HG03108 (cell line): ENCODE measurements at regions not wholly inside any gene's neighbourhood (a gene's known extent, or its start where the extent isn't known, plus 50 kb on each side); places are given as distances from the start of the nearest gene placed in this dataset.
"Not testable (repeated sequence)": the region's sequence is repeated elsewhere in the genome, so short reads cannot be mapped to it uniquely, and the experiment has no call there.

Experiments used
- ATAC-seq: cut with Tn5 transposase; IDR thresholded peaks from one replicate; pipeline ENCODE4 v1.9.1; 2021; ENCODE audit warnings: moderate library complexity; ENCODE audit not compliant: unreplicated experiment

- ATAC-seq: no peak
Measured at GRCh38 chr21:35622612-35623011, 437.7 kb downstream of the SETD4 start.

GRCh38 chr21:35619184-35619583, 441.1 kb downstream of the SETD4 start:
- no peak for ATAC-seq

- ATAC-seq: no peak
Measured at GRCh38 chr21:35617491-35617890, 442.8 kb downstream of the SETD4 start.

GRCh38 chr21:35616090-35616489, 444.2 kb downstream of the SETD4 start:
- no peak for ATAC-seq

- no peak for ATAC-seq
Measured at GRCh38 chr21:35615325-35615724, 445.0 kb downstream of the SETD4 start.

GRCh38 chr21:35614396-35614921, 445.9 kb downstream of the SETD4 start:
- no peak for ATAC-seq

GRCh38 chr21:35611708-35612132, 448.6 kb downstream of the SETD4 start:
- ATAC-seq: no peak

- no peak for ATAC-seq
Measured at GRCh38 chr21:35609263-35609662, 451.1 kb downstream of the SETD4 start.

GRCh38 chr21:35607406-35607805, 452.9 kb downstream of the SETD4 start:
- ATAC-seq: no peak

- ATAC-seq: no peak
Measured at GRCh38 chr21:35606578-35606977, 453.7 kb downstream of the SETD4 start.

GRCh38 chr21:35606146-35606545, 454.2 kb downstream of the SETD4 start:
- no peak for ATAC-seq

- ATAC-seq: no peak
Measured at GRCh38 chr21:35603494-35603893, 456.8 kb downstream of the SETD4 start.

GRCh38 chr21:35602811-35603362, 457.4 kb downstream of the SETD4 start:
- no peak for ATAC-seq

- ATAC-seq: no peak
Measured at GRCh38 chr21:35601211-35601610, 459.1 kb downstream of the SETD4 start.

- no peak for ATAC-seq
Measured at GRCh38 chr21:35599164-35599563, 461.2 kb downstream of the SETD4 start.

- ATAC-seq: no peak
Measured at GRCh38 chr21:35597750-35598339, 462.5 kb downstream of the SETD4 start.

GRCh38 chr21:35594905-35595304, 465.4 kb downstream of the SETD4 start:
- ATAC-seq: no peak

GRCh38 chr21:35593000-35593502, 467.3 kb downstream of the SETD4 start:
- no peak for ATAC-seq

- not testable (repeated sequence) for ATAC-seq
Measured at GRCh38 chr21:35590284-35590683, 470.0 kb downstream of the SETD4 start.

GRCh38 chr21:35587841-35588380, 472.4 kb downstream of the SETD4 start:
- ATAC-seq: no peak

- ATAC-seq: no peak
Measured at GRCh38 chr21:35586305-35586704, 474.0 kb downstream of the SETD4 start.

GRCh38 chr21:35585878-35586277, 474.4 kb downstream of the SETD4 start:
- no peak for ATAC-seq
